Vagina (tissue), 2 donors: ENCODE measurements at regions not wholly inside any gene's neighbourhood (a gene's known extent, or its start where the extent isn't known, plus 50 kb on each side); places are given as distances from the start of the nearest gene placed in this dataset.

Source experiments
- POLR2A ChIP-seq, 2 donors: fragments of 450-650 bp; IDR thresholded peaks; one replicate each; pipeline ENCODE4 v1.6.1; 2017; ENCODE audit warnings: antibody characterized with exemption in 2 of 2, mild to moderate bottlenecking in 2 of 2, moderate library complexity in 2 of 2
- POLR2AphosphoS5 ChIP-seq, 2 donors: sonication (generic); formaldehyde crosslinking; IDR thresholded peaks; one replicate each; pipeline ENCODE4 v1.9.0; 2017; ENCODE audit warnings: antibody characterized with exemption in 2 of 2, mild to moderate bottlenecking in 2 of 2, low read depth in 1 of 2; ENCODE audit not compliant: insufficient read depth in 1 of 2
- TF ChIP-seq, protein P1 (sequence below), 3 experiments: fragments of 450-650 bp in 2 of 3; fragments of 200-600 bp in 1 of 3; sonication (generic) in 1 of 3; IDR thresholded peaks; one replicate each; pipeline ENCODE4 v1.5.1; 2017 to 2019; ENCODE audit warnings: antibody characterized with exemption in 3 of 3, mild to moderate bottlenecking in 2 of 3, moderate library complexity in 2 of 3

DNA sequence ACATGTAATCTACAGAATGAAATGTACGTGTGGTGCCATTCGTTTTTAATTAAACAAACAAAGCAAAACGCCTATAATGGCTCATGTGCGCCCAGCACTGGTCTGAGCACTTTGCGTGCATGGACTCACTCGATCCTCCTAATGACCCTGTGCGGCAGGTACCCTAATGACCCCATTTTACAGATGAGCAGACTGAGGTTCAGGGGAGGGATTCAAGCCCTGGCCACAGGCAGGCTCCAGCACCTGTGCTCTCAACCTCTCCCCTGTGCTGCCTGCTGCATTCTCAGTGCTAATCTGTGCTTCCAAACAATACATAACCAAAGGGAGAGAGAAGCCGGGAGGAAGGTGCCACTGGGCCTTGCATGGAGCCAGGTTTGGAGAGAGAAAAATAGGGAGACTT is 124.2 kb upstream of the ZBTB40 start:
- TF ChIP-seq, protein P1, sequence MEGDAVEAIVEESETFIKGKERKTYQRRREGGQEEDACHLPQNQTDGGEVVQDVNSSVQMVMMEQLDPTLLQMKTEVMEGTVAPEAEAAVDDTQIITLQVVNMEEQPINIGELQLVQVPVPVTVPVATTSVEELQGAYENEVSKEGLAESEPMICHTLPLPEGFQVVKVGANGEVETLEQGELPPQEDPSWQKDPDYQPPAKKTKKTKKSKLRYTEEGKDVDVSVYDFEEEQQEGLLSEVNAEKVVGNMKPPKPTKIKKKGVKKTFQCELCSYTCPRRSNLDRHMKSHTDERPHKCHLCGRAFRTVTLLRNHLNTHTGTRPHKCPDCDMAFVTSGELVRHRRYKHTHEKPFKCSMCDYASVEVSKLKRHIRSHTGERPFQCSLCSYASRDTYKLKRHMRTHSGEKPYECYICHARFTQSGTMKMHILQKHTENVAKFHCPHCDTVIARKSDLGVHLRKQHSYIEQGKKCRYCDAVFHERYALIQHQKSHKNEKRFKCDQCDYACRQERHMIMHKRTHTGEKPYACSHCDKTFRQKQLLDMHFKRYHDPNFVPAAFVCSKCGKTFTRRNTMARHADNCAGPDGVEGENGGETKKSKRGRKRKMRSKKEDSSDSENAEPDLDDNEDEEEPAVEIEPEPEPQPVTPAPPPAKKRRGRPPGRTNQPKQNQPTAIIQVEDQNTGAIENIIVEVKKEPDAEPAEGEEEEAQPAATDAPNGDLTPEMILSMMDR (IDR thresholded peaks at IDR 0.05), result no peak
- no peak for TF ChIP-seq POLR2A (IDR thresholded peaks at IDR 0.05)
- TF ChIP-seq POLR2AphosphoS5 (IDR thresholded peaks at IDR 0.05; ENCODE audit: insufficient read depth in 1 of 2, low read depth in 1 of 2), result no peak
